OCI-LY7 (cell line): ENCODE measurements at regions not wholly inside any gene's neighbourhood (a gene's known extent, or its start where the extent isn't known, plus 50 kb on each side); places are given as distances from the start of the nearest gene placed in this dataset.

Experiments
- EZH2phosphoT487 ChIP-seq: fragments of 200-600 bp; sonication (generic); IDR thresholded peaks from 2 replicates; pipeline ENCODE4 v1.6.1; 2018; ENCODE audit warnings: low read depth, borderline replicate concordance, mild to moderate bottlenecking, mixed run types, antibody characterized with exemption, low read length, moderate library complexity, mixed read lengths
- TF ChIP-seq, protein P1 (sequence below): fragments of 200-600 bp; sonication (generic); conservative IDR thresholded peaks from 2 replicates; pipeline ENCODE4 v1.5.1; 2014; ENCODE audit warnings: mild to moderate bottlenecking, antibody characterized with exemption, low read length, moderate library complexity, mixed read lengths

DNA sequence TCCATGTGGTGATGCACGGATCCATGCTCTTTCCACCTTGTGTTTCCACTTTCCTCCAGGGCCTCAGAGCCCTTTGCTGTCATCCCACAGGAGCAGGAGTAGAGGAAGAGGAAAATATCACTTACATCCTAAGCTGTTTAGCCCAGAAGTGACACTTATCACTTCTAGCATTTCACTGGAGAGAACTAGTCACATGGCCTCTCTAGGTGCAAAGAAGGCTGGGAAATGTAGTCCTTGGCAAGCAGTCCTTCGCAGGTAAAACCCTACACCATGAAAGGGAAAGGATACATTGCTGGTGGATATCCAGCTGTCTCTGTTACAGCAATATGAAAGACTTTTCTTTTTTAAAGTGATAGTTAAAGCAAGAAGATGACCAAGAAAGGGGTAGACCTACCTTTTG lies 185.9 kb downstream of the RGS9 start:
- TF ChIP-seq, protein P1, sequence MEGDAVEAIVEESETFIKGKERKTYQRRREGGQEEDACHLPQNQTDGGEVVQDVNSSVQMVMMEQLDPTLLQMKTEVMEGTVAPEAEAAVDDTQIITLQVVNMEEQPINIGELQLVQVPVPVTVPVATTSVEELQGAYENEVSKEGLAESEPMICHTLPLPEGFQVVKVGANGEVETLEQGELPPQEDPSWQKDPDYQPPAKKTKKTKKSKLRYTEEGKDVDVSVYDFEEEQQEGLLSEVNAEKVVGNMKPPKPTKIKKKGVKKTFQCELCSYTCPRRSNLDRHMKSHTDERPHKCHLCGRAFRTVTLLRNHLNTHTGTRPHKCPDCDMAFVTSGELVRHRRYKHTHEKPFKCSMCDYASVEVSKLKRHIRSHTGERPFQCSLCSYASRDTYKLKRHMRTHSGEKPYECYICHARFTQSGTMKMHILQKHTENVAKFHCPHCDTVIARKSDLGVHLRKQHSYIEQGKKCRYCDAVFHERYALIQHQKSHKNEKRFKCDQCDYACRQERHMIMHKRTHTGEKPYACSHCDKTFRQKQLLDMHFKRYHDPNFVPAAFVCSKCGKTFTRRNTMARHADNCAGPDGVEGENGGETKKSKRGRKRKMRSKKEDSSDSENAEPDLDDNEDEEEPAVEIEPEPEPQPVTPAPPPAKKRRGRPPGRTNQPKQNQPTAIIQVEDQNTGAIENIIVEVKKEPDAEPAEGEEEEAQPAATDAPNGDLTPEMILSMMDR = no peak
- TF ChIP-seq EZH2phosphoT487 = no peak
